Loucy (cell line): ENCODE measurements at regions not wholly inside any gene's neighbourhood (a gene's known extent, or its start where the extent isn't known, plus 50 kb on each side); places are given as distances from the start of the nearest gene placed in this dataset.

Experiments used
- H2AFZ ChIP-seq: fragments of 200-600 bp; sonication (generic); 2 replicates; pipeline ENCODE4 v1.6.0; 2016; ENCODE audit warnings: antibody characterized with exemption, mild to moderate bottlenecking, low read length, moderate library complexity
- H3F3A ChIP-seq: fragments of 200-600 bp; 2 replicates; pipeline ENCODE4 v1.6.0; 2016; ENCODE audit warnings: antibody characterized with exemption, low read depth, mild to moderate bottlenecking
- H3K27me3 ChIP-seq: fragments of 200-600 bp; sonication (generic); 2 replicates; pipeline ENCODE4 v1.6.1; 2014; ENCODE audit warnings: low read length, mild to moderate bottlenecking; ENCODE audit not compliant: insufficient read depth, poor library complexity, severe bottlenecking
- H3K36me3 ChIP-seq: fragments of 200-600 bp; sonication (generic); 2 replicates; pipeline ENCODE4 v1.6.1; 2016; ENCODE audit warnings: low read length; ENCODE audit not compliant: insufficient read depth
- H3K4me1 ChIP-seq: fragments of 200-600 bp; sonication (generic); 2 replicates; pipeline ENCODE4 v1.5.1; 2014; ENCODE audit warnings: low read length, mild to moderate bottlenecking; ENCODE audit not compliant: insufficient read depth, poor library complexity, severe bottlenecking
- H3K4me2 ChIP-seq: fragments of 200-600 bp; sonication (generic); 2 replicates; pipeline ENCODE4 v1.6.0; 2014; ENCODE audit warnings: antibody characterized with exemption, low read length, low read depth, mild to moderate bottlenecking; ENCODE audit not compliant: poor library complexity, severe bottlenecking
- H3K4me3 ChIP-seq: fragments of 200-600 bp; sonication (generic); 2 replicates; pipeline ENCODE4 v1.5.1; 2014; ENCODE audit warnings: low read length, mild to moderate bottlenecking, mixed read lengths; ENCODE audit not compliant: poor library complexity, severe bottlenecking
- H3K79me2 ChIP-seq: fragments of 200-600 bp; sonication (generic); 2 replicates; pipeline ENCODE4 v1.6.1; 2014; ENCODE audit warnings: low read length; ENCODE audit not compliant: insufficient read depth
- H3K9ac ChIP-seq: fragments of 200-600 bp; sonication (generic); 2 replicates; pipeline ENCODE4 v1.6.0; 2014; ENCODE audit warnings: mild to moderate bottlenecking, low read depth, low read length, moderate library complexity; ENCODE audit not compliant: poor library complexity, severe bottlenecking
- H3K9me2 ChIP-seq: fragments of 200-600 bp; sonication (generic); replicated peaks from 2 replicates; pipeline ENCODE4 v1.6.1; 2016; ENCODE audit warnings: low read depth, low read length, mixed read lengths
- H3K9me3 ChIP-seq: fragments of 200-600 bp; sonication (generic); 2 replicates; pipeline ENCODE4 v1.6.1; 2014; ENCODE audit warnings: mild to moderate bottlenecking, antibody characterized with exemption, low read length, low read depth; ENCODE audit not compliant: insufficient read depth
- H4K20me1 ChIP-seq: fragments of 200-600 bp; sonication (generic); 2 replicates; pipeline ENCODE4 v1.6.0; 2014; ENCODE audit warnings: antibody characterized with exemption, low read length, mild to moderate bottlenecking; ENCODE audit not compliant: insufficient read depth, poor library complexity, severe bottlenecking
- EZH2phosphoT487 ChIP-seq: fragments of 200-600 bp; IDR thresholded peaks from 2 replicates; pipeline ENCODE4 v1.6.1; 2018; ENCODE audit warnings: antibody characterized with exemption, mild to moderate bottlenecking, moderate library complexity, borderline replicate concordance
- TF ChIP-seq, protein P1 (sequence below): fragments of 200-600 bp; sonication (generic); conservative IDR thresholded peaks from 2 replicates; pipeline ENCODE4 v1.5.1; 2014; ENCODE audit warnings: mild to moderate bottlenecking, antibody characterized with exemption, low read length

DNA sequence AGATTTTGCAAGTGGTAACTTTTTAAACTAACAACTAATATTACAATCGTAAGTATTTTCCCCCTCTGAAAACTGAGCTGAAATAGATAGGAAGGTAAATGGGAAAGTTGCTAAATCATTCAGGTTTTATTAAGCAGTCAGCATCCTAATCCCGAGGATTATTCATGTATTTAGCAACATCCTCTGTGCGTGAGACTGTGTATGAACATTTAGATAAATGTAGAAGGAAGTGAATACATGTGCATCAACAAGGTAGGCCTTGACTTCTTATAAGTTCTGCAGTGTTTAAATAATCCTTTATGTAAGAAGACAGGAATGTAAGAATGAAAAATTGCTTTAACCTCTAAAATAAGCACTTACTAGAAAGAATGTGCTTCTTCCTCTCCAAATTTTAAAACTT lies 745.9 kb upstream of the TENM4 start:
- H2AFZ ChIP-seq = no peak overlapping the region
- H3F3A ChIP-seq = no peaks in the 10 kb centered on the region
- H3K27me3 ChIP-seq = no peaks in the 10 kb centered on the region
- no peaks in the 10 kb centered on the region for H3K9me3 ChIP-seq
- TF ChIP-seq, protein P1, sequence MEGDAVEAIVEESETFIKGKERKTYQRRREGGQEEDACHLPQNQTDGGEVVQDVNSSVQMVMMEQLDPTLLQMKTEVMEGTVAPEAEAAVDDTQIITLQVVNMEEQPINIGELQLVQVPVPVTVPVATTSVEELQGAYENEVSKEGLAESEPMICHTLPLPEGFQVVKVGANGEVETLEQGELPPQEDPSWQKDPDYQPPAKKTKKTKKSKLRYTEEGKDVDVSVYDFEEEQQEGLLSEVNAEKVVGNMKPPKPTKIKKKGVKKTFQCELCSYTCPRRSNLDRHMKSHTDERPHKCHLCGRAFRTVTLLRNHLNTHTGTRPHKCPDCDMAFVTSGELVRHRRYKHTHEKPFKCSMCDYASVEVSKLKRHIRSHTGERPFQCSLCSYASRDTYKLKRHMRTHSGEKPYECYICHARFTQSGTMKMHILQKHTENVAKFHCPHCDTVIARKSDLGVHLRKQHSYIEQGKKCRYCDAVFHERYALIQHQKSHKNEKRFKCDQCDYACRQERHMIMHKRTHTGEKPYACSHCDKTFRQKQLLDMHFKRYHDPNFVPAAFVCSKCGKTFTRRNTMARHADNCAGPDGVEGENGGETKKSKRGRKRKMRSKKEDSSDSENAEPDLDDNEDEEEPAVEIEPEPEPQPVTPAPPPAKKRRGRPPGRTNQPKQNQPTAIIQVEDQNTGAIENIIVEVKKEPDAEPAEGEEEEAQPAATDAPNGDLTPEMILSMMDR = no peak
- no peak for TF ChIP-seq EZH2phosphoT487
- no peaks in the 10 kb centered on the region for H3K9me2 ChIP-seq
- no peaks in the 10 kb centered on the region for H3K36me3 ChIP-seq
- no peak overlapping the region for H3K4me3 ChIP-seq
- no peaks in the 10 kb centered on the region for H3K4me1 ChIP-seq
- no peaks in the 10 kb centered on the region for H3K79me2 ChIP-seq
- H3K4me2 ChIP-seq = no peak overlapping the region
- no peak overlapping the region for H3K9ac ChIP-seq
- H4K20me1 ChIP-seq = no peaks in the 10 kb centered on the region

DNA sequence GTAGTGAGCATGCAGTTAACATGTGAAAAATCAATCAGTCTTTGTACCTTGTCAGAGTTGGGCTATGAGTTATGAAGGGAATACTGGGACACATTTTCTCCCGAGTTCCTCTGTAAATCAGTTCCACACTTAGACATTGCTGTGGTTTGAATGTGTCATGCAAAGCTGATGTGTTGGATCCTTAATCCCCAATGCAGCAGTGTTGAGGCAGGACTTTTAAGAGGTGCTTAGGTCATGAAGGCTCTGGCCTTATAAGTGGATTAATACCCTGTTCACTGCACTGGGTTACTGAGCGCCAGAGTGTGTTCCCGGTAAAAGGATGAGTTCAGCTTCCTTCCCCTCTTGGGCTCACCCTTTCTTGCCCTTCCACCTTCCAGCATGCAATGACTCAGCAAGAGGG lies 742.1 kb upstream of the TENM4 start:
- H3K27me3 ChIP-seq = no peaks in the 10 kb centered on the region
- no peaks in the 10 kb centered on the region for H3K79me2 ChIP-seq
- no peaks in the 10 kb centered on the region for H3K36me3 ChIP-seq
- H3K9me3 ChIP-seq = no peaks in the 10 kb centered on the region
- H3K9ac ChIP-seq = no peak overlapping the region
- TF ChIP-seq, protein P1 = no peak
- TF ChIP-seq EZH2phosphoT487 = no peak
- no peaks in the 10 kb centered on the region for H3K9me2 ChIP-seq
- no peak overlapping the region for H2AFZ ChIP-seq
- H3K4me2 ChIP-seq = no peak overlapping the region
- no peaks in the 10 kb centered on the region for H4K20me1 ChIP-seq
- no peaks in the 10 kb centered on the region for H3F3A ChIP-seq
- no peaks in the 10 kb centered on the region for H3K4me1 ChIP-seq
- no peak overlapping the region for H3K4me3 ChIP-seq

DNA sequence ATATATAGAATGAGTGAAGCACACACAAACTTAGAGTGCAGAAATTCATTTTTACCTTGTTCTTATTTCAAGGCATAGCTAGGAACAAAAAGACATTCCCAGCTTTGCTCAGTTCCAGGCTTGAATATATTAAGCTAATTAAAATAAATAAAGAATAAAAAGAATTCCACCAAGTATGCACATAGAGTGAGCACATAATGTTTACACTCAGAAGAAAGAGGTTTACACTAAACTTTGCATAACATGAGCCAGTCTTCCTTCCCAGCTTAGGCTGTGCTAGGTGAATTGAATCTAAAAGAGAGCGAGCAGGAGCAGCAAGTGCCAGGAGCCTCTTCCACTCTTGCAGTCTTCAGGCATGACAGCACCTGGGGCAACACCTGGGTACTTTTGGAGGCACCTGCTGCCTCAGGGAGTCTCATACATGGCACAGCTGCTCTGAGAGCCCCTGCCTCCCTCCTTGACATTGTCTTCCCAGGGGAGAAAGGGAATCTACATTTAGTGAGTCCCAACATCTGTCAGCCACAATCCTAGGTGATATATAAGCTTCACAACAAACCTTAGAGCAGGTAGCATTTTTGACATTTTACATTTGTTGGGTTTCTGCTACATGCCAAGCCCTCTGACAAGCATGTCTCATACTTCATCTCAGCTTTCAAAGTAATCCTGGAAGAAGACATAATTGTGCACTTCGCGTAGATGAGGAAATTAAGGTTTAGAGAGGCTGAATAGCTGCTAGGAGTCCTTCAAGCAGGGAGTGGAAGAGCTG lies 732.7 kb upstream of the TENM4 start:
- Histone ChIP-seq H3K36me3 (no peaks in the 10 kb centered on the region), H3F3A (no peaks in the 10 kb centered on the region), H3K9me2 (no peaks in the 10 kb centered on the region), H3K4me3 (no peak overlapping the region), H2AFZ (no peak overlapping the region), H4K20me1 (no peaks in the 10 kb centered on the region), H3K79me2 (no peaks in the 10 kb centered on the region), H3K27me3 (no peaks in the 10 kb centered on the region), H3K9ac (no peak overlapping the region), H3K4me2 (no peak overlapping the region), H3K9me3 (no peaks in the 10 kb centered on the region), H3K4me1 (no peaks in the 10 kb centered on the region)
- no peak for TF ChIP-seq EZH2phosphoT487
- TF ChIP-seq, protein P1 = no peak
